Neural cell (in vitro differentiated cells): ENCODE measurements at regions not wholly inside any gene's neighbourhood (a gene's known extent, or its start where the extent isn't known, plus 50 kb on each side); places are given as distances from the start of the nearest gene placed in this dataset.

Experiments used
- H2AFZ ChIP-seq: fragments of 200-600, 300-800 bp; sonication (generic), shearing (Covaris generic); 2 replicates; pipeline ENCODE4 v1.6.0; 2014; ENCODE audit warnings: low read depth, mild to moderate bottlenecking, antibody characterized with exemption, low read length, moderate library complexity
- H3F3A ChIP-seq: fragments of 200-600 bp; shearing (Covaris generic); 2 replicates; pipeline ENCODE4 v1.6.1; 2016; ENCODE audit warnings: mild to moderate bottlenecking, moderate library complexity, mixed read lengths, antibody characterized with exemption, low read length; ENCODE audit not compliant: insufficient read depth, poor library complexity, severe bottlenecking
- H3K27ac ChIP-seq: fragments of 200-600, 300-800 bp; sonication (generic), shearing (Covaris generic); 2 replicates; pipeline ENCODE4 v1.5.1; 2014; ENCODE audit warnings: mild to moderate bottlenecking, low read length, moderate library complexity
- H3K27me3 ChIP-seq: fragments of 300-800, 200-600 bp; sonication (generic), shearing (Covaris generic); 2 replicates; pipeline ENCODE4 v1.6.0; 2014; ENCODE audit warnings: mild to moderate bottlenecking, low read depth, low read length, moderate library complexity; ENCODE audit not compliant: insufficient read depth
- H3K36me3 ChIP-seq: fragments of 300-800, 200-600 bp; sonication (generic), shearing (Covaris generic); 2 replicates; pipeline ENCODE4 v1.5.1; 2014; ENCODE audit warnings: mild to moderate bottlenecking, antibody characterized with exemption, low read length, moderate library complexity; ENCODE audit not compliant: insufficient read depth
- H3K4me2 ChIP-seq: fragments of 300-800, 200-600 bp; sonication (generic), shearing (Covaris generic); 2 replicates; pipeline ENCODE4 v1.6.0; 2014; ENCODE audit warnings: mild to moderate bottlenecking, low read length
- H3K4me3 ChIP-seq: fragments of 300-800, 200-600 bp; sonication (generic), shearing (Covaris generic); 2 replicates; pipeline ENCODE4 v1.5.1; 2014; ENCODE audit warnings: mild to moderate bottlenecking, low read length, moderate library complexity
- H3K79me2 ChIP-seq: fragments of 200-600 bp; shearing (Covaris generic); replicated peaks from 2 replicates; pipeline ENCODE4 v1.6.0; 2014; ENCODE audit warnings: mild to moderate bottlenecking, low read length, moderate library complexity; ENCODE audit not compliant: insufficient read depth
- H3K9ac ChIP-seq: fragments of 300-800, 200-600 bp; sonication (generic), shearing (Covaris generic); 2 replicates; pipeline ENCODE4 v1.6.1; 2016; ENCODE audit warnings: mild to moderate bottlenecking, low read length, mixed read lengths
- H3K9me2 ChIP-seq: fragments of 200-600 bp; shearing (Covaris generic); 2 replicates; pipeline ENCODE4 v1.6.1; 2016; ENCODE audit warnings: mild to moderate bottlenecking, low read length, mixed read lengths; ENCODE audit not compliant: insufficient read depth
- H3K9me3 ChIP-seq: fragments of 200-600, 300-800 bp; sonication (generic), shearing (Covaris generic); 2 replicates; pipeline ENCODE4 v1.6.1; 2016; ENCODE audit warnings: mild to moderate bottlenecking, mixed run types, low read length, moderate library complexity, mixed read lengths
- H4K20me1 ChIP-seq: fragments of 200-600 bp; shearing (Covaris generic); 2 replicates; pipeline ENCODE4 v1.6.1; 2016; ENCODE audit warnings: mild to moderate bottlenecking, mixed run types; ENCODE audit not compliant: insufficient read depth
- CTCF ChIP-seq: fragments of 450-650 bp; IDR thresholded peaks from 2 replicates; pipeline ENCODE4 v1.5.1; 2014; ENCODE audit warnings: antibody characterized with exemption, mild to moderate bottlenecking, moderate library complexity; ENCODE audit not compliant: poor library complexity, severe bottlenecking
- EP300 ChIP-seq: fragments of 450-650 bp; conservative IDR thresholded peaks from 2 replicates; pipeline ENCODE4 v1.6.1; 2014; ENCODE audit warnings: antibody characterized with exemption, mild to moderate bottlenecking, moderate library complexity; ENCODE audit not compliant: poor library complexity, severe bottlenecking
- EZH2 ChIP-seq: fragments of 200-600, 300-800 bp; shearing (Covaris generic), sonication (generic); IDR thresholded peaks from 2 replicates; pipeline ENCODE4 v1.6.1; 2014; ENCODE audit warnings: antibody characterized with exemption, low read length, borderline replicate concordance, mild to moderate bottlenecking; ENCODE audit not compliant: insufficient read depth, poor library complexity, severe bottlenecking
- MXI1 ChIP-seq: fragments of 450-650 bp; conservative IDR thresholded peaks from 2 replicates; pipeline ENCODE4 v1.6.1; 2014; ENCODE audit warnings: antibody characterized with exemption, mild to moderate bottlenecking; ENCODE audit not compliant: poor library complexity, severe bottlenecking
- POLR2AphosphoS5 ChIP-seq: IDR thresholded peaks from 2 replicates; pipeline ENCODE4 v1.6.1; 2012
- RAD21 ChIP-seq: fragments of 450-650 bp; conservative IDR thresholded peaks from 2 replicates; pipeline ENCODE4 v1.6.1; 2014; ENCODE audit warnings: antibody characterized with exemption, mild to moderate bottlenecking, moderate library complexity
- SMC3 ChIP-seq: fragments of 450-650 bp; conservative IDR thresholded peaks from 2 replicates; pipeline ENCODE4 v1.6.1; 2014; ENCODE audit warnings: antibody characterized with exemption, mild to moderate bottlenecking, moderate library complexity; ENCODE audit not compliant: poor library complexity
- TAF1 ChIP-seq: IDR thresholded peaks from 2 replicates; pipeline ENCODE4 v1.6.1; 2012; ENCODE audit warnings: low read depth
- TF ChIP-seq, protein P1 (sequence below): IDR thresholded peaks from 2 replicates; pipeline ENCODE4 v1.6.1; 2012; ENCODE audit warnings: borderline replicate concordance

DNA sequence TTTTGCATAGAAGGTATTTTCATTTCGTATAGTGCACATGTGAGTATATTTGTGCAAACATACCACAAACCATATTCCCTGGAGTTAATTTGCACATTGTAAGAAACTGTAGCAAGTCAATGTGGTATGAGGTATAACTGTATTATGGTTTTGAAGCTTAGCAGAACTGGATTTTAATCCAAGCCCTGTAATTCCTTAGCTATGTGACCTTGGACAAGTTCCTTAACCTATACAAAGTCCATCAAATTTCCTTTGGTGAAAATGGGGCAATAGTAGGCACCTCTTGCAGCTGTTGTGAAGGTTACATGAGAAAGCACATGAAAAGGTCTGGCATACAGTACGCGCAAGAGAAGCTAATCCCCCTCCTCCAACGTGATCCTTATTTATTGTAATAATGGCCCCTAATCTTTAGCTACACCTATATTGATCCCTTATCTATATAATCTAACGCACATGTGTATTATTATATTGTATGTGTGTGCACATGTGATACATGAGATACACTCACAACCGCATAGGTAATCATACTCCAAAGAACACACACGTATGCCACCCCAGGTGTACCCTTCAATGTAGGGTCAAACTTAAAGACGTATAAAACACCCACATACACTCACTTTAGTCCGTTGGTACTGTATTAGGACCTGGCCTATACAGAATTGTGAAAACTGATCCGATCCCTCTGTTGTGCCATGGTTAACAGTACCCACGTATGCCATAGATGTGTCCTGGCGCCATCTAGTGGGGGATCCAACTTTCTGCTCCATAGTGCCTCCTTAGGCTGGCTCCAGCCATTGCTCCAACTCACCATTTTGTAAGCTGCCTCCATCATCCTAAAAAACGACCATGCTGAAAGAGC is 402.9 kb upstream of the SLC14A2 start:
- Histone ChIP-seq H3K9me2 (no peaks in the 10 kb centered on the region), H3F3A (no peaks in the 10 kb centered on the region), H4K20me1 (no peaks in the 10 kb centered on the region), H3K4me3 (no peak overlapping the region), H3K27me3 (no peaks in the 10 kb centered on the region), H3K9me3 (no peaks in the 10 kb centered on the region), H2AFZ (no peak overlapping the region), H3K79me2 (no peaks in the 10 kb centered on the region), H3K27ac (no peak overlapping the region), H3K9ac (no peak overlapping the region), H3K36me3 (no peaks in the 10 kb centered on the region), H3K4me2 (no peak overlapping the region)
- TF ChIP-seq POLR2AphosphoS5 (no peak), SMC3 (peak; percentile 45), MXI1 (no peak), TAF1 (no peak), EP300 (no peak), RAD21 (peak; percentile 42), EZH2 (no peak), CTCF (peak; percentile 63)
- TF ChIP-seq, protein P1, sequence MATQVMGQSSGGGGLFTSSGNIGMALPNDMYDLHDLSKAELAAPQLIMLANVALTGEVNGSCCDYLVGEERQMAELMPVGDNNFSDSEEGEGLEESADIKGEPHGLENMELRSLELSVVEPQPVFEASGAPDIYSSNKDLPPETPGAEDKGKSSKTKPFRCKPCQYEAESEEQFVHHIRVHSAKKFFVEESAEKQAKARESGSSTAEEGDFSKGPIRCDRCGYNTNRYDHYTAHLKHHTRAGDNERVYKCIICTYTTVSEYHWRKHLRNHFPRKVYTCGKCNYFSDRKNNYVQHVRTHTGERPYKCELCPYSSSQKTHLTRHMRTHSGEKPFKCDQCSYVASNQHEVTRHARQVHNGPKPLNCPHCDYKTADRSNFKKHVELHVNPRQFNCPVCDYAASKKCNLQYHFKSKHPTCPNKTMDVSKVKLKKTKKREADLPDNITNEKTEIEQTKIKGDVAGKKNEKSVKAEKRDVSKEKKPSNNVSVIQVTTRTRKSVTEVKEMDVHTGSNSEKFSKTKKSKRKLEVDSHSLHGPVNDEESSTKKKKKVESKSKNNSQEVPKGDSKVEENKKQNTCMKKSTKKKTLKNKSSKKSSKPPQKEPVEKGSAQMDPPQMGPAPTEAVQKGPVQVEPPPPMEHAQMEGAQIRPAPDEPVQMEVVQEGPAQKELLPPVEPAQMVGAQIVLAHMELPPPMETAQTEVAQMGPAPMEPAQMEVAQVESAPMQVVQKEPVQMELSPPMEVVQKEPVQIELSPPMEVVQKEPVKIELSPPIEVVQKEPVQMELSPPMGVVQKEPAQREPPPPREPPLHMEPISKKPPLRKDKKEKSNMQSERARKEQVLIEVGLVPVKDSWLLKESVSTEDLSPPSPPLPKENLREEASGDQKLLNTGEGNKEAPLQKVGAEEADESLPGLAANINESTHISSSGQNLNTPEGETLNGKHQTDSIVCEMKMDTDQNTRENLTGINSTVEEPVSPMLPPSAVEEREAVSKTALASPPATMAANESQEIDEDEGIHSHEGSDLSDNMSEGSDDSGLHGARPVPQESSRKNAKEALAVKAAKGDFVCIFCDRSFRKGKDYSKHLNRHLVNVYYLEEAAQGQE, result no peak

- no peak overlapping the region for H3K4me2 ChIP-seq
- H3K9me2 ChIP-seq, result no peaks in the 10 kb centered on the region
- H2AFZ ChIP-seq, result no peak overlapping the region
- H3K4me3 ChIP-seq, result no peak overlapping the region
- H3K9me3 ChIP-seq, result no peaks in the 10 kb centered on the region
- H3K79me2 ChIP-seq, result no peaks in the 10 kb centered on the region
- H3F3A ChIP-seq, result no peaks in the 10 kb centered on the region
- no peaks in the 10 kb centered on the region for H3K27me3 ChIP-seq
- no peak for TF ChIP-seq EZH2
- no peak for TF ChIP-seq RAD21
- TF ChIP-seq, protein P1, result no peak
- H3K9ac ChIP-seq, result no peak overlapping the region
- no peak overlapping the region for H3K27ac ChIP-seq
- H3K36me3 ChIP-seq, result no peaks in the 10 kb centered on the region
- H4K20me1 ChIP-seq, result no peaks in the 10 kb centered on the region
Measured at GRCh38 chr18:45213040-45213333, 402.3 kb upstream of the SLC14A2 start.
